ENCODE measurements at regions not wholly inside any gene's neighbourhood (a gene's known extent, or its start where the extent isn't known, plus 50 kb on each side); places are given as distances from the start of the nearest gene placed in this dataset.

- CTCF ChIA-PET (ENCODE audit: unreplicated experiment), result no interaction called here
- no peaks in the 10 kb centered on the region for H3K36me3 ChIP-seq (ENCODE audit: insufficient read depth, low read length)
- H3K9me2 ChIP-seq (ENCODE audit: insufficient read depth, low read length), result no peaks in the 10 kb centered on the region
- intact Hi-C loops (cut with micrococcal nuclease; ENCODE audit: unreplicated experiment), result no loop called here
- POLR2A ChIA-PET, result no interaction called here
- TF ChIP-seq EZH2phosphoT487 (IDR thresholded peaks at IDR 0.05; ENCODE audit: borderline replicate concordance, low read depth, low read length) (no peak), CTCF (conservative IDR thresholded peaks at IDR 0.05; ENCODE audit: low read length) (no peak)
- no peak overlapping the region for H3K27ac ChIP-seq (ENCODE audit: low read depth, low read length, poor library complexity, severe bottlenecking)
- BruUV-seq (replicated peaks), result no TSS peak
- H3K9me3 ChIP-seq (ENCODE audit: low read length), result no peaks in the 10 kb centered on the region
- no peak overlapping the region for H2AFZ ChIP-seq (ENCODE audit: low read length)
- no peak for DNase-seq (ENCODE audit: low spot score)
- no peaks in the 10 kb centered on the region for H4K20me1 ChIP-seq (ENCODE audit: insufficient read depth, low read length)
- no peaks in the 10 kb centered on the region for H3K79me2 ChIP-seq (ENCODE audit: insufficient read depth, low read depth, low read length)
- no peak overlapping the region for H3K4me2 ChIP-seq (ENCODE audit: low read length)
- no peaks in the 10 kb centered on the region for H3K4me1 ChIP-seq (ENCODE audit: insufficient read depth, low read length, poor library complexity, severe bottlenecking)
- H3K4me3 ChIP-seq (ENCODE audit: low read depth, low read length, poor library complexity, severe bottlenecking), result no peak overlapping the region
Observed at GRCh38 chr1:209506101-209506500, 77.4 kb upstream of the CAMK1G start.

GRCh38 chr1:209509039-209509438, 74.5 kb upstream of the CAMK1G start:
- no peaks in the 10 kb centered on the region for H3K79me2 ChIP-seq (ENCODE audit: insufficient read depth, low read depth, low read length)
- BruUV-seq (replicated peaks), result no TSS peak
- no peaks in the 10 kb centered on the region for H4K20me1 ChIP-seq (ENCODE audit: insufficient read depth, low read length)
- no peak overlapping the region for H3K4me2 ChIP-seq (ENCODE audit: low read length)
- H3K4me3 ChIP-seq (ENCODE audit: low read depth, low read length, poor library complexity, severe bottlenecking), result no peak overlapping the region
- no peak overlapping the region for H2AFZ ChIP-seq (ENCODE audit: low read length)
- TF ChIP-seq CTCF (conservative IDR thresholded peaks at IDR 0.05; ENCODE audit: low read length), result no peak
- TF ChIP-seq EZH2phosphoT487 (IDR thresholded peaks at IDR 0.05; ENCODE audit: borderline replicate concordance, low read depth, low read length), result no peak
- CTCF ChIA-PET (ENCODE audit: unreplicated experiment), result no interaction called here
- DNase-seq (ENCODE audit: low spot score), result no peak
- H3K4me1 ChIP-seq (ENCODE audit: insufficient read depth, low read length, poor library complexity, severe bottlenecking), result no peaks in the 10 kb centered on the region
- POLR2A ChIA-PET, result no interaction called here
- H3K36me3 ChIP-seq (ENCODE audit: insufficient read depth, low read length), result no peaks in the 10 kb centered on the region
- no peaks in the 10 kb centered on the region for H3K9me3 ChIP-seq (ENCODE audit: low read length)
- H3K27ac ChIP-seq (ENCODE audit: low read depth, low read length, poor library complexity, severe bottlenecking), result no peak overlapping the region
- no peaks in the 10 kb centered on the region for H3K9me2 ChIP-seq (ENCODE audit: insufficient read depth, low read length)
- intact Hi-C loops (cut with micrococcal nuclease; ENCODE audit: unreplicated experiment), result no loop called here

GRCh38 chr1:209510063-209510462, 73.5 kb upstream of the CAMK1G start:
- intact Hi-C loops (cut with micrococcal nuclease; ENCODE audit: unreplicated experiment), result no loop called here
- ChIA-PET POLR2A (interaction anchor here (0.6 kb wide), 1 partner anchor 12 kb away, joined by 3 read pairs; no protein-coding TSS in a partner anchor), CTCF (ENCODE audit: unreplicated experiment) (no interaction called here)
- H3K4me1 ChIP-seq (ENCODE audit: insufficient read depth, low read length, poor library complexity, severe bottlenecking), result no peaks in the 10 kb centered on the region
- no TSS peak for BruUV-seq (replicated peaks)
- no peaks in the 10 kb centered on the region for H3K9me3 ChIP-seq (ENCODE audit: low read length)
- H3K4me2 ChIP-seq (ENCODE audit: low read length), result no peak overlapping the region
- H3K79me2 ChIP-seq (ENCODE audit: insufficient read depth, low read depth, low read length), result no peaks in the 10 kb centered on the region
- no peak overlapping the region for H2AFZ ChIP-seq (ENCODE audit: low read length)
- H3K4me3 ChIP-seq (ENCODE audit: low read depth, low read length, poor library complexity, severe bottlenecking), result no peak overlapping the region
- no peak for TF ChIP-seq EZH2phosphoT487 (IDR thresholded peaks at IDR 0.05; ENCODE audit: borderline replicate concordance, low read depth, low read length)
- TF ChIP-seq CTCF (conservative IDR thresholded peaks at IDR 0.05; ENCODE audit: low read length), result no peak
- H4K20me1 ChIP-seq (ENCODE audit: insufficient read depth, low read length), result no peaks in the 10 kb centered on the region
- H3K36me3 ChIP-seq (ENCODE audit: insufficient read depth, low read length), result no peaks in the 10 kb centered on the region
- no peak for DNase-seq (ENCODE audit: low spot score)
- no peak overlapping the region for H3K27ac ChIP-seq (ENCODE audit: low read depth, low read length, poor library complexity, severe bottlenecking)
- H3K9me2 ChIP-seq (ENCODE audit: insufficient read depth, low read length), result no peaks in the 10 kb centered on the region
